HFF-Myc (cell line): ENCODE measurements at regions not wholly inside any gene's neighbourhood (a gene's known extent, or its start where the extent isn't known, plus 50 kb on each side); places are given as distances from the start of the nearest gene placed in this dataset.

ENCODE experiments used
- DNase-seq: peaks from one replicate; pipeline ENCODE4 v3.0.0-alpha.2; 2011; ENCODE audit warnings: low read depth; ENCODE audit errors: extremely low read depth
- H3K4me3 ChIP-seq: replicated peaks from 2 replicates; pipeline ENCODE4 v1.5.1; 2011; ENCODE audit warnings: low read depth, mild to moderate bottlenecking, control low read depth, low read length
- TF ChIP-seq, protein P1 (sequence below): IDR thresholded peaks from 2 replicates; pipeline ENCODE4 v1.5.1; 2012; ENCODE audit warnings: mild to moderate bottlenecking, low read depth, low read length, control low read depth; ENCODE audit errors: missing control alignments

- TF ChIP-seq, protein P1, sequence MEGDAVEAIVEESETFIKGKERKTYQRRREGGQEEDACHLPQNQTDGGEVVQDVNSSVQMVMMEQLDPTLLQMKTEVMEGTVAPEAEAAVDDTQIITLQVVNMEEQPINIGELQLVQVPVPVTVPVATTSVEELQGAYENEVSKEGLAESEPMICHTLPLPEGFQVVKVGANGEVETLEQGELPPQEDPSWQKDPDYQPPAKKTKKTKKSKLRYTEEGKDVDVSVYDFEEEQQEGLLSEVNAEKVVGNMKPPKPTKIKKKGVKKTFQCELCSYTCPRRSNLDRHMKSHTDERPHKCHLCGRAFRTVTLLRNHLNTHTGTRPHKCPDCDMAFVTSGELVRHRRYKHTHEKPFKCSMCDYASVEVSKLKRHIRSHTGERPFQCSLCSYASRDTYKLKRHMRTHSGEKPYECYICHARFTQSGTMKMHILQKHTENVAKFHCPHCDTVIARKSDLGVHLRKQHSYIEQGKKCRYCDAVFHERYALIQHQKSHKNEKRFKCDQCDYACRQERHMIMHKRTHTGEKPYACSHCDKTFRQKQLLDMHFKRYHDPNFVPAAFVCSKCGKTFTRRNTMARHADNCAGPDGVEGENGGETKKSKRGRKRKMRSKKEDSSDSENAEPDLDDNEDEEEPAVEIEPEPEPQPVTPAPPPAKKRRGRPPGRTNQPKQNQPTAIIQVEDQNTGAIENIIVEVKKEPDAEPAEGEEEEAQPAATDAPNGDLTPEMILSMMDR = no peak
- no peak for DNase-seq
- H3K4me3 ChIP-seq = no peak overlapping the region
Measured at GRCh38 chr13:38024431-38024830, 154.9 kb upstream of the TRPC4 start.

DNA sequence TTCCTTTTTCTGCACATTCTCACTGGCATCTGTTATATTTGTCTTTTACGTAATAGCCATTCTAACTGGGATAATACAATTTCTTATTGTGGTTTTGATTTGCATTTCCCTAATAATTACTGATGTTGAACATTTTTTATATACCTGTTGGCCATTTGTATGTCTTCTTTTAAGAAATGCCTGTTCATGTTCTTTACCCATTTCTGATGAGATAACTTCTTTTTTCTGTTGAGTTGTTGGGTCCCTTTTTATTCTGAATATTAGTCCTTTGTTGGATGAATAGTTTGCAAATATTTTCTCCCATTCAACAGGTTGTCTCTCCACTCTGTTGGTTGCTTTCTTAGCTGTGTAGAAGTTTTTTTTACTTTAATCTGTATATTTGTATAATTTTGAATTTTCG is 147.7 kb upstream of the TRPC4 start:
- no peak overlapping the region for H3K4me3 ChIP-seq
- no peak for DNase-seq
- TF ChIP-seq, protein P1 = no peak

GRCh38 chr13:38013676-38014075 is 144.1 kb upstream of the TRPC4 start:
- no peak for DNase-seq

GRCh38 chr13:38012096-38012495 is 142.5 kb upstream of the TRPC4 start:
- H3K4me3 ChIP-seq = no peak overlapping the region
- TF ChIP-seq, protein P1 = no peak
- DNase-seq = no peak

More at GRCh38 chr13:38013676-38014075, 144.1 kb upstream of the TRPC4 start:
- TF ChIP-seq, protein P1 = no peak
- H3K4me3 ChIP-seq = no peak overlapping the region

- DNase-seq = no peak
- TF ChIP-seq, protein P1 = no peak
Measured at GRCh38 chr13:38008636-38009035, 139.1 kb upstream of the TRPC4 start.

DNA sequence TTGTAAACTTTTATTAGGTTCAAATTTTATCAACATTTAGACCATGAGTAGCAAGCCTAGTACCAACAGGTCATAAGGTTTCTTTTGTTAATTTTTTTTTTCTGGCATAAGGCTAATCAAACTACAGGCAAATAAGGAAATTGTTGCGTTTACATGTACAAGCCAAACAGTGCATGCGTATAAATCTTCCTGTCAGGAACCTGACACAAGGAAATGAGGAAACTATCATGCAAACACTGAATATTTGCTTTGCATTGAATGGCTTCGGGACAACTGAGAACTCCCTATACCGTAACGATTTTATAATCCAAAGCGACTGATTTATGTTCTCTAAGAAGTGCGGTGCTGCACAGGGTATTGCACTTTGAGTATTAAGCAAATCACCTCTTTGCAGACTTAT is 133.0 kb upstream of the TRPC4 start:
- no peak for DNase-seq
- TF ChIP-seq, protein P1 = no peak
- H3K4me3 ChIP-seq = no peak overlapping the region

More at GRCh38 chr13:38008636-38009035, 139.1 kb upstream of the TRPC4 start:
- H3K4me3 ChIP-seq = no peak overlapping the region

GRCh38 chr13:37997641-37998040 is 128.1 kb upstream of the TRPC4 start:
- no peak overlapping the region for H3K4me3 ChIP-seq
- TF ChIP-seq, protein P1 = no peak
- no peak for DNase-seq
